HEK293T (cell line): ENCODE measurements at regions not wholly inside any gene's neighbourhood (a gene's known extent, or its start where the extent isn't known, plus 50 kb on each side); places are given as distances from the start of the nearest gene placed in this dataset.

ENCODE experiments used
- CTCF ChIA-PET: fragments of 350-600 bp; formaldehyde crosslinking; extraction: SDS; loops from one replicate; lab custom pipeline; 2021; ENCODE audit warnings: antibody characterized with exemption, inconsistent platforms; lab: Yijun Ruan, JAX
- POLR2A ChIA-PET: fragments of 350-600 bp; formaldehyde crosslinking; extraction: SDS; loops from one replicate; lab custom pipeline; 2020; ENCODE audit warnings: antibody characterized with exemption, inconsistent platforms; lab: Yijun Ruan, JAX
- DNase-seq: peaks from one replicate; pipeline ENCODE4 v3.0.0; 2012; ENCODE audit warnings: mixed read lengths; ENCODE audit errors: extremely low spot score
- ARNT ChIP-seq: fragments of 450-650 bp; IDR thresholded peaks from 2 replicates; pipeline ENCODE4 v1.6.1; 2017; ENCODE audit warnings: mild to moderate bottlenecking
- BHLHE40 ChIP-seq: fragments of 450-650 bp; IDR thresholded peaks from 2 replicates; pipeline ENCODE4 v1.6.1; 2016; ENCODE audit warnings: mild to moderate bottlenecking, moderate library complexity, borderline replicate concordance
- CTBP1 ChIP-seq: fragments of 450-650 bp; IDR thresholded peaks from 2 replicates; pipeline ENCODE4 v1.6.1; 2016; ENCODE audit warnings: borderline replicate concordance
- ELF4 ChIP-seq: fragments of 450-650 bp; IDR thresholded peaks from 2 replicates; pipeline ENCODE4 v1.6.1; 2017; ENCODE audit warnings: antibody characterized with exemption
- FOXA1 ChIP-seq: fragments of 450-650 bp; IDR thresholded peaks from 2 replicates; pipeline ENCODE4 v1.6.1; 2016; ENCODE audit warnings: mild to moderate bottlenecking
- FOXK2 ChIP-seq: fragments of 450-650 bp; IDR thresholded peaks from 2 replicates; pipeline ENCODE4 v1.6.1; 2016; ENCODE audit warnings: mild to moderate bottlenecking
- FOXM1 ChIP-seq: fragments of 450-650 bp; IDR thresholded peaks from 2 replicates; pipeline ENCODE4 v1.6.1; 2017; ENCODE audit warnings: mild to moderate bottlenecking, borderline replicate concordance
- HDGF ChIP-seq: fragments of 450-650 bp; IDR thresholded peaks from 2 replicates; pipeline ENCODE4 v1.6.1; 2017; ENCODE audit warnings: antibody characterized with exemption, borderline replicate concordance
- L3MBTL2 ChIP-seq: fragments of 450-650 bp; conservative IDR thresholded peaks from 2 replicates; pipeline ENCODE4 v1.6.1; 2016; ENCODE audit warnings: mild to moderate bottlenecking
- LEF1 ChIP-seq: fragments of 450-650 bp; IDR thresholded peaks from 2 replicates; pipeline ENCODE4 v1.6.1; 2017; ENCODE audit warnings: mild to moderate bottlenecking, borderline replicate concordance
- NFRKB ChIP-seq: fragments of 450-650 bp; IDR thresholded peaks from 2 replicates; pipeline ENCODE4 v1.6.1; 2016; ENCODE audit warnings: mild to moderate bottlenecking, moderate library complexity
- PKNOX1 ChIP-seq: fragments of 450-650 bp; IDR thresholded peaks from 2 replicates; pipeline ENCODE4 v1.6.1; 2016
- SP1 ChIP-seq: fragments of 450-650 bp; IDR thresholded peaks from 2 replicates; pipeline ENCODE4 v1.6.1; 2017
- SUZ12 ChIP-seq: fragments of 450-650 bp; IDR thresholded peaks from 2 replicates; pipeline ENCODE4 v1.6.1; 2016; ENCODE audit warnings: mild to moderate bottlenecking
- TARDBP ChIP-seq: fragments of 450-650 bp; IDR thresholded peaks from 2 replicates; pipeline ENCODE4 v1.6.1; 2016
- ZNF384 ChIP-seq: fragments of 450-650 bp; IDR thresholded peaks from 2 replicates; pipeline ENCODE4 v1.6.1; 2016

- POLR2A ChIA-PET, result no interaction called here
- TF ChIP-seq FOXM1, result no peak
- TF ChIP-seq HDGF, result no peak
- no peak for TF ChIP-seq SP1
- TF ChIP-seq ZNF384, result no peak
- TF ChIP-seq LEF1, result no peak
- no peak for TF ChIP-seq ARNT
- no peak for DNase-seq
- CTCF ChIA-PET, result no interaction called here
Observed at GRCh38 chr13:111561091-111561781, 240.8 kb downstream of the TEX29 start.

GRCh38 chr13:111562716-111563115 is 242.3 kb downstream of the TEX29 start:
- ChIA-PET CTCF (no interaction called here), POLR2A (no interaction called here)
- TF ChIP-seq L3MBTL2 (no peak), PKNOX1 (no peak), FOXM1 (no peak), NFRKB (no peak), LEF1 (no peak), ARNT (no peak), ELF4 (no peak), FOXK2 (no peak), SP1 (no peak), ZNF384 (no peak), TARDBP (no peak), FOXA1 (no peak), CTBP1 (no peak), SUZ12 (no peak), BHLHE40 (no peak), HDGF (no peak)
- no peak for DNase-seq

- no peak for TF ChIP-seq LEF1
- no peak for TF ChIP-seq ZNF384
- TF ChIP-seq HDGF, result no peak
- TF ChIP-seq CTBP1, result no peak
- TF ChIP-seq SUZ12, result no peak
- TF ChIP-seq ELF4, result no peak
- no peak for TF ChIP-seq L3MBTL2
- TF ChIP-seq PKNOX1, result no peak
- TF ChIP-seq FOXK2, result no peak
- TF ChIP-seq TARDBP, result no peak
- no peak for TF ChIP-seq ARNT
- ChIA-PET POLR2A (no interaction called here), CTCF (no interaction called here)
- no peak for DNase-seq
Observed at GRCh38 chr13:111564606-111565005, 244.2 kb downstream of the TEX29 start.

- TF ChIP-seq FOXK2 (no peak), FOXM1 (no peak), LEF1 (no peak), HDGF (no peak), TARDBP (no peak), L3MBTL2 (no peak), NFRKB (no peak), PKNOX1 (no peak), ZNF384 (no peak), CTBP1 (no peak), ARNT (no peak), SUZ12 (no peak), FOXA1 (no peak), SP1 (no peak), ELF4 (no peak)
- DNase-seq, result no peak
- ChIA-PET POLR2A (no interaction called here), CTCF (no interaction called here)
Observed at GRCh38 chr13:111565400-111565799, 245.0 kb downstream of the TEX29 start.

GRCh38 chr13:111566567-111566966 is 246.1 kb downstream of the TEX29 start:
- POLR2A ChIA-PET, result no interaction called here
- no peak for DNase-seq
- TF ChIP-seq ARNT (no peak), CTBP1 (no peak), SUZ12 (no peak), FOXM1 (no peak), PKNOX1 (no peak), SP1 (no peak), FOXK2 (no peak), NFRKB (no peak), BHLHE40 (no peak), ZNF384 (no peak), L3MBTL2 (no peak), ELF4 (no peak), TARDBP (no peak)
- CTCF ChIA-PET, result no interaction called here

GRCh38 chr13:111567637-111568036 is 247.2 kb downstream of the TEX29 start:
- POLR2A ChIA-PET, result no interaction called here
- CTCF ChIA-PET, result no interaction called here
- no peak for DNase-seq
- TF ChIP-seq FOXA1 (no peak), HDGF (no peak), TARDBP (no peak), CTBP1 (no peak), LEF1 (no peak), FOXK2 (no peak), SUZ12 (no peak), PKNOX1 (no peak)
